Activated CD8-positive, alpha-beta memory T cell treated with anti-CD3 and anti-CD28 coated beads, Interleukin-2, amount 10 ng/mL, durations not matched to agents 7 days and 5 days (primary cell): ENCODE measurements at regions not wholly inside any gene's neighbourhood (a gene's known extent, or its start where the extent isn't known, plus 50 kb on each side); places are given as distances from the start of the nearest gene placed in this dataset.

Source experiments
- ATAC-seq: fragments of 150-1000 bp; cut with Tn5 transposase; one replicate; pipeline ENCODE4 v1.10.0; 2021; ENCODE audit warnings: moderate library complexity
- CTCF ChIA-PET: fragments of 350-600 bp; sonication (Branson Sonifier 250); formaldehyde crosslinking; loops from one replicate; lab custom pipeline; 2021; ENCODE audit warnings: antibody characterized with exemption; lab: Charles Lee
- DNase-seq: peaks from one replicate; pipeline ENCODE4 v3.0.0-alpha.2; 2020
- H3K27ac Mint-ChIP-seq: one replicate; pipeline ENCODE4 v1.8.0; 2021; ENCODE audit warnings: mild to moderate bottlenecking, mixed read lengths
- H3K27me3 Mint-ChIP-seq: one replicate; pipeline ENCODE4 v1.8.0; 2021; ENCODE audit warnings: mixed read lengths
- H3K36me3 Mint-ChIP-seq: one replicate; pipeline ENCODE4 v1.8.0; 2021; ENCODE audit warnings: mild to moderate bottlenecking, mixed read lengths
- H3K4me1 Mint-ChIP-seq: one replicate; pipeline ENCODE4 v1.8.0; 2021; ENCODE audit warnings: mixed read lengths
- H3K4me3 Mint-ChIP-seq: one replicate; pipeline ENCODE4 v1.8.0; 2021; ENCODE audit warnings: mild to moderate bottlenecking, moderate library complexity, mixed read lengths
- H3K9me3 Mint-ChIP-seq: one replicate; pipeline ENCODE4 v1.8.0; 2022; ENCODE audit warnings: low read depth, mixed read lengths

DNA sequence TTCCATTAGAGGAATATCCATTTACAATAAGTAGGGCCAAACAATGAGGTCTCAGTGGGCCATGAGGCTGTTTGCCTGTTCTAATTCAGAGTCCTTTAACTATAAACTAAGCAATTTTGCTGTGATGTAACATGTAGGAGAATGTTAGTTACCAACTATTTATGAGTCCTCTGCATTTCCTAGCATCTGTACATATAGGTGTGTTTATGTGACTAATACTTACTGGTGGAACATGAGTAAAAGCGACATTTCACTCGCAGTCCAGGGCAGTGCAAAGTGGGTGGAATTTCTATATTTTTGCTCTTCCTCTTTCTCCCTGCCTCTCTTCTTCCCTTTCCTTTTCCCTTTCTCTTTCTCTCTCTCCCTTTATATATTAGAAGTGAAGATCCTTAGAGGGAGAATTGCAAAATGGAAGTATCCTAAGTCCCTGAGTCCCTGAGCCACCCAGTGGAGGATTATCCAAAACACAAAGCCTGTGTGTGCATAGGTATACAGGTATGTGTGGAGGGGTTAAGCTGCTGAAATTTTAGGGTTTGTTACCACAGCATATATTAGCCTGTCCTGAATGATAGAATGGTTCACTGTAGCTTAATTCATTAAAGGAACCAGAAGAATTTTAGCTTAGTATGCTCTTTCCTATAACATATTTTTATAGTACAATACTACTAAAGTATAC, 487.0 kb upstream of the FANCL start:
- no peak overlapping the region for H3K4me3 Mint-ChIP-seq
- no peaks in the 10 kb centered on the region for H3K4me1 Mint-ChIP-seq
- no peaks in the 10 kb centered on the region for H3K9me3 Mint-ChIP-seq
- ATAC-seq (no peak), DNase-seq (no peak)
- H3K27ac Mint-ChIP-seq = no peak overlapping the region
- peaks cover 5% of the 10 kb centered on the region for H3K27me3 Mint-ChIP-seq
- CTCF ChIA-PET = no interaction called here
- H3K36me3 Mint-ChIP-seq = no peaks in the 10 kb centered on the region

- DNase-seq = no peak
- no peaks in the 10 kb centered on the region for H3K36me3 Mint-ChIP-seq
- H3K9me3 Mint-ChIP-seq = no peaks in the 10 kb centered on the region
- no peak for ATAC-seq
- H3K27ac Mint-ChIP-seq = no peak overlapping the region
- H3K4me1 Mint-ChIP-seq = no peaks in the 10 kb centered on the region
- H3K27me3 Mint-ChIP-seq = no peaks in the 10 kb centered on the region
- CTCF ChIA-PET = no interaction called here
- H3K4me3 Mint-ChIP-seq = no peak overlapping the region
These were observed 480.9 kb upstream of the FANCL start for GRCh38 chr2:58721912-58722591.

GRCh38 chr2:58720770-58721697, 479.9 kb upstream of the FANCL start:
- Mint-ChIP-seq H3K4me3 (no peak overlapping the region), H3K9me3 (no peaks in the 10 kb centered on the region), H3K36me3 (no peaks in the 10 kb centered on the region), H3K27ac (no peak overlapping the region), H3K4me1 (no peaks in the 10 kb centered on the region), H3K27me3 (no peaks in the 10 kb centered on the region)
- CTCF ChIA-PET = no interaction called here
- DNase-seq (no peak), ATAC-seq (no peak)

DNA sequence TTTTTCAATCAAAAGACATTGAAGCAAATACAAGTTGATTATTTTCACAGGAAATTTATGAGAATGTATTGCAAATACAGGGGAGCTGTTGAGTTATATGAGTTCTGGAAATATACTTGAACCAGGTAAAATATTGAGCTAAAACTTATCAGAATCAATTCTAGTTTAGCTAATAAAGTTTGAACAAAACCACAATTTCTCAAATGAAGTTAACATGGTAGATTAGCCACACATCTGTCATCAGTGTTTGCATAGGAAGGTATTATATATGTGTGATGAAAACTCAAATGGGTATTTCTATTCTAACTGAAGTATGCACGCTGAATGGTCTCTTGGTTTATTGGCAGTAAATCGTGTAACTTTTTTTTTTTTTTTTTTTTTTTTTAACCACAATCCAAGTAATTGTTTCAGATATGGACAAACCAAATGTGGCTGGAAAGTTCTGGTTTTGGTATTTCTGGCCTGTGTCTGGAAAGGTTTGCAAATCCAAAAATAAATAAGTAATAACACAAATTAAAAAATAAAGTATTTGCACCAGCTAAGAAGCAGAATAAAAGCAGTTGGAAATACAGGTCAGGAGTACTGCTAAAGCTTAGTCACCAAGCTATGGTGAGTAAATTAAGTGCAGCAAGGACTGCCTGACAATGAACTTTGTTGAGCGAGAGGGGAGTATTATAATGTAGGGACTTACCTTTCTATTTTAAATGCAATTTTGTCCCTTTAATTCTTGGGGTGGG, 479.1 kb upstream of the FANCL start:
- DNase-seq (no peak), ATAC-seq (no peak)
- Mint-ChIP-seq H3K27me3 (no peaks in the 10 kb centered on the region), H3K4me3 (no peak overlapping the region), H3K36me3 (no peaks in the 10 kb centered on the region), H3K9me3 (no peaks in the 10 kb centered on the region), H3K4me1 (no peaks in the 10 kb centered on the region), H3K27ac (no peak overlapping the region)
- CTCF ChIA-PET = no interaction called here

DNA sequence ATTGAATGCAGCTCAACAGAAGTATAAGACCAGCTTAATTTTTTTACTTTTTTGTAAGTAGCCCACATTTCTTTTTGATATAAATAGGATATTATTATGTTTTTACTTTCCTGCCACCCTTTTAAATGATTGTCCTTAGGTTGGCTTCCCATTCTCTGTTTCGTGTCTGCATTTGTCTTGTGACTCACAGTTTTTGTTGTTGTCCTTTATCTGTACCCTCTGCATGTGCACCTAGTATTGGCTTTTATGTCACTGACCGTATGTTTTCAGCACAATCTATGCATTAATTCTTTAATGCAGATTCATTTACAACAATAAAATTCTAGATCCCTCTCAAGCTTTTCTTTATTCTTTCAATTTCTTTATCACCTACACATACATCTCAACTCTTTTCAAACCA, 474.2 kb upstream of the FANCL start:
- no peaks in the 10 kb centered on the region for H3K36me3 Mint-ChIP-seq
- no peak for ATAC-seq

GRCh38 chr2:58714238-58714637, 473.1 kb upstream of the FANCL start:
- Mint-ChIP-seq H3K36me3 (no peaks in the 10 kb centered on the region), H3K27ac (no peak overlapping the region), H3K27me3 (no peaks in the 10 kb centered on the region), H3K9me3 (no peaks in the 10 kb centered on the region), H3K4me3 (no peak overlapping the region), H3K4me1 (no peaks in the 10 kb centered on the region)
- CTCF ChIA-PET = no interaction called here
- ATAC-seq (no peak), DNase-seq (no peak)

More for the DNA sequence above, 474.2 kb upstream of the FANCL start:
- CTCF ChIA-PET = no interaction called here
- H3K9me3 Mint-ChIP-seq = no peaks in the 10 kb centered on the region
- no peaks in the 10 kb centered on the region for H3K27me3 Mint-ChIP-seq
- H3K27ac Mint-ChIP-seq = no peak overlapping the region
- no peaks in the 10 kb centered on the region for H3K4me1 Mint-ChIP-seq
- no peak overlapping the region for H3K4me3 Mint-ChIP-seq
- DNase-seq = no peak

GRCh38 chr2:58710795-58711279, 469.7 kb upstream of the FANCL start:
- no peaks in the 10 kb centered on the region for H3K4me1 Mint-ChIP-seq
- CTCF ChIA-PET = no interaction called here
- ATAC-seq (no peak), DNase-seq (no peak)
- no peak overlapping the region for H3K27ac Mint-ChIP-seq
- no peak overlapping the region for H3K4me3 Mint-ChIP-seq
- H3K36me3 Mint-ChIP-seq = no peaks in the 10 kb centered on the region
- peaks cover 2% of the 10 kb centered on the region for H3K27me3 Mint-ChIP-seq
- no peaks in the 10 kb centered on the region for H3K9me3 Mint-ChIP-seq

DNA sequence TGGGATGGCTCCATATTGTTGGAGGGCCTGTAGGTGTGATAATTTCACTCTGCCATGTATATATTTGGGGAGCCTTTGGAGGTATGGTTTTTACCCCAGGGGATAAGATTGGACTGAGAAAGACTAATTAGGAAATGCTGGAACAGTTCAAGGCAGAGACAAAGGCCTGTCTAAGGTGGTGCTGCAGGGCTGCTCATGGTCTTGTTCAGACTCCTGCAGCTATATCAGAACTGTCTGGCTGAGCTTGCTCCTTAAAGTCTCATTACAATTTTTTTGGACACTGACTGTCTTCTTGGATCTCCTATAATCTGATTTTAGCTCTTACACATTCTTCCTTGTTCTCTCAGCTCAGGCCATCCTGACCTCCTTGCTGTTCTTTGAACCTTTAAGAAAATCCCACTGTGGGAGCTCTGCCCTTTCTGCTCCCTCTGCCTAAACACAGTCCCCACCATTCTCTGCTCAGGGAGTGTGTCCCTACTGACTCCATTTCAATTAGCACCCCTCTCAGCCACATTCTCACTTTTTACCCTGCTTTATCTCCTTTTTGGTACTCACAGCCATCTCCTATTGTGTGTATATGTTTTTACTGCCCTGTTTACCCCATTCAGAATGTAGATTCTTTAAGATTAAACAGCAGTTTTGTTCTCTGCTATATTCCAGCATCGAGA, 468.7 kb upstream of the FANCL start:
- no peak for ATAC-seq
- Mint-ChIP-seq H3K36me3 (no peaks in the 10 kb centered on the region), H3K4me3 (no peak overlapping the region)

DNA sequence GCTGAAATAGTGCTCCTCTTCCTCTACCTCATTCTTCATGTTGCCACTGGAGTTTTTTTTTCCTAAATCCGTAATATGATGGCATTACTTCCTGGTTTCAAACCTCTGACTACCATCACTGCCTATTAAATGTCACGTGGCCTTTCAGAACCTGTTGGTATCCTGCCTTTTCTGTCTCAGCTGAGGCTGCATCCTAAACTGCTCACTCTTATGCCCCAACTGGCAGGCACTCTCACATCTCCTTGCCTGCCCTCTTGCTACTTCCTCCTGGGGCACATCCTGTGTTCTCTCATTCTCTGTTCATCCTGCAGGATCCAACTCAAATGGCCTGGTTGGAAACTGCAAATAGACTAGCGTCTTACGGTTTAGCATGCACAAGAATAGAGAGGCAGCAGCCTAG, 468.1 kb upstream of the FANCL start:
- Mint-ChIP-seq H3K27me3 (peaks cover 2% of the 10 kb centered on the region), H3K9me3 (no peaks in the 10 kb centered on the region), H3K27ac (no peak overlapping the region), H3K36me3 (no peaks in the 10 kb centered on the region), H3K4me3 (no peak overlapping the region), H3K4me1 (no peaks in the 10 kb centered on the region)
- no peak for DNase-seq
- no peak for ATAC-seq
- CTCF ChIA-PET = no interaction called here

More for the DNA sequence above, 468.7 kb upstream of the FANCL start:
- CTCF ChIA-PET = no interaction called here
- no peaks in the 10 kb centered on the region for H3K4me1 Mint-ChIP-seq
- H3K27ac Mint-ChIP-seq = no peak overlapping the region
- DNase-seq = no peak
- no peaks in the 10 kb centered on the region for H3K9me3 Mint-ChIP-seq
- H3K27me3 Mint-ChIP-seq = peaks cover 2% of the 10 kb centered on the region

- no peak for ATAC-seq
- DNase-seq = no peak
- H3K4me1 Mint-ChIP-seq = no peaks in the 10 kb centered on the region
- H3K9me3 Mint-ChIP-seq = no peaks in the 10 kb centered on the region
- CTCF ChIA-PET = no interaction called here
- peaks cover 2% of the 10 kb centered on the region for H3K27me3 Mint-ChIP-seq
- no peaks in the 10 kb centered on the region for H3K36me3 Mint-ChIP-seq
- H3K27ac Mint-ChIP-seq = no peak overlapping the region
- no peak overlapping the region for H3K4me3 Mint-ChIP-seq
These were observed 467.4 kb upstream of the FANCL start for GRCh38 chr2:58708565-58708964.

DNA sequence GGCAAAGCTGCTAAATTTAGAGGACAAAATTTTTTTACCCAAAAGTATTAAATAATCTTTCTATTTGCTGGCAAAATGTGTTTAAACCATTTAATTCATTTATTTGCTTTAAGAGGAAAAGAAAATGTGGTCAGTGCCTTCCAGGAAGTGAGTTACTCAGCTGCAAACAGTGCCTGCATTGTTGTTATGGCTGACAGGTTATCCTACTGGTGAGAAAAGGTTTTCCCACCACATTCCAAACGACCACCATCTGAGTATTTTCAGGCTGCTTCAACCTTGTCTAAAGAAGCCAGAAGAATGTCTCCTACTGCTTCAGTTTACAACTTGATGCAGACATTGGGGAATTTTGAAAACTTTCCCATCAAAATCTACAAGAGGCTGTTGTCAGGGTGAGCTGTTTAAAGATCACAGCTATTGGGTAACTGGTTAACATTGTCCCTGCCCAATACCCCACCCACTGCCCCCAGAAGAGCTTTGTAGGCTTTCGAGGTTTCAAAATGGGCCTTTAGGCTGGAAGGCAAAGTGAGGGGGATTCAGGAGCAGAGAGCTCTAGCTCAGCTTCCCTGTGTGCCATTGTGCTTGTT, 461.3 kb upstream of the FANCL start:
- ATAC-seq (no peak), DNase-seq (no peak)
- CTCF ChIA-PET = no interaction called here
- no peaks in the 10 kb centered on the region for H3K9me3 Mint-ChIP-seq
- no peak overlapping the region for H3K4me3 Mint-ChIP-seq
- peaks cover 2% of the 10 kb centered on the region for H3K27me3 Mint-ChIP-seq
- H3K27ac Mint-ChIP-seq = no peak overlapping the region
- H3K4me1 Mint-ChIP-seq = peaks cover 4% of the 10 kb centered on the region
- no peaks in the 10 kb centered on the region for H3K36me3 Mint-ChIP-seq

DNA sequence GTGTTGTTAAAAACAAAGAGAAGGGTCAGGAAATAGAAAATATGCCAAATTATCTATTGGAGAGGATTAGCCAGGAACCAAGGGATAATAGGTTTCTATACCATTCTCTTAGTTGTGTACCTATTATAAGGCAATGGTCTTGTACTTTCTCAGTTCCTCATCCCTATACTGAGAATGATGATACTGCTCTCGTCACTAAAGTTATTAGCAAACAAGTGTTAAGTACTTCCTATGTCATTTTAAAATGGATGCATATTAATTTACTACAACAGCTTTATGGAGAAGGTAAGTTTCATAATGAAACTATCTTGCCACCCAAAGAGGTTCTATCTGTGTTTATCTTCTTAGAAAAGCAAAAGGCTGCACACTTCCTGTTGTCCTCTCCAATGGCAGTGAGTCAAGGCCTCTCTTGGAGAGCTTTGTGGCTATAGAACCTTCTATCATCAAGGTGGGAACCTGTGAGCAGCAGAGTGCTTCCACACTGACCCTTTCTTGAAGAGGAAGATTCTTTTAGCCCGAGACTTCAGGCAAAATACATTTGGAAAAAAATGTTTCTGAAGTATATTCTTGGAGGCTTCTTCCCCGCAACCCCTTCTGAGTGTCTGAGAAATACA, 460.7 kb upstream of the FANCL start:
- Mint-ChIP-seq H3K36me3 (no peaks in the 10 kb centered on the region), H3K9me3 (no peaks in the 10 kb centered on the region), H3K4me3 (no peak overlapping the region), H3K27ac (no peak overlapping the region), H3K4me1 (peaks cover 4% of the 10 kb centered on the region), H3K27me3 (peaks cover 2% of the 10 kb centered on the region)
- ATAC-seq (no peak), DNase-seq (no peak)
- CTCF ChIA-PET = no interaction called here
